ENCODE measurements at regions not wholly inside any gene's neighbourhood (a gene's known extent, or its start where the extent isn't known, plus 50 kb on each side); places are given as distances from the start of the nearest gene placed in this dataset.

- H3K9me2 ChIP-seq (replicated peaks; ENCODE audit: insufficient read depth, low read length) = no peaks in the 10 kb centered on the region
- no peaks in the 10 kb centered on the region for H3K27me3 ChIP-seq (ENCODE audit: low read length)
- H3K36me3 ChIP-seq (ENCODE audit: low read length) = no peaks in the 10 kb centered on the region
- H3K27ac ChIP-seq (ENCODE audit: low read depth, low read length) = no peak overlapping the region
- H4K20me1 ChIP-seq (ENCODE audit: low read depth, low read length) = no peaks in the 10 kb centered on the region
- no peak overlapping the region for H3K9ac ChIP-seq (ENCODE audit: low read length)
- no peak overlapping the region for H2AFZ ChIP-seq (ENCODE audit: low read depth, low read length, severe bottlenecking)
- TF ChIP-seq EZH2phosphoT487 (conservative IDR thresholded peaks at IDR 0.05; ENCODE audit: low read length) = no peak
- no peak for TF ChIP-seq CTCF (IDR thresholded peaks at IDR 0.05; ENCODE audit: insufficient read depth, low read length, poor library complexity, severe bottlenecking)
- no peaks in the 10 kb centered on the region for H3K9me3 ChIP-seq (ENCODE audit: insufficient read depth, low read length)
- H3K4me2 ChIP-seq (ENCODE audit: low read depth, low read length, poor library complexity, severe bottlenecking) = no peak overlapping the region
- H3K79me2 ChIP-seq (ENCODE audit: insufficient read depth, low read length) = no peaks in the 10 kb centered on the region
- no peak overlapping the region for H3K4me3 ChIP-seq (ENCODE audit: insufficient read depth, low read length, poor library complexity, severe bottlenecking)
- no peaks in the 10 kb centered on the region for H3F3A ChIP-seq (ENCODE audit: insufficient read depth)
Observed at GRCh38 chr9:90385146-90385545, 257.5 kb downstream of the DIRAS2 start.

GRCh38 chr9:90393365-90394152 is 249.1 kb downstream of the DIRAS2 start:
- Histone ChIP-seq H4K20me1 (ENCODE audit: low read depth, low read length) (no peaks in the 10 kb centered on the region), H3K4me2 (ENCODE audit: low read depth, low read length, poor library complexity, severe bottlenecking) (no peak overlapping the region), H3K9ac (ENCODE audit: low read length) (no peak overlapping the region), H3K79me2 (ENCODE audit: insufficient read depth, low read length) (no peaks in the 10 kb centered on the region), H3F3A (ENCODE audit: insufficient read depth) (no peaks in the 10 kb centered on the region), H2AFZ (ENCODE audit: low read depth, low read length, severe bottlenecking) (no peak overlapping the region), H3K27ac (ENCODE audit: low read depth, low read length) (no peak overlapping the region), H3K9me2 (replicated peaks; ENCODE audit: insufficient read depth, low read length) (no peaks in the 10 kb centered on the region), H3K27me3 (ENCODE audit: low read length) (no peaks in the 10 kb centered on the region), H3K36me3 (ENCODE audit: low read length) (no peaks in the 10 kb centered on the region), H3K9me3 (ENCODE audit: insufficient read depth, low read length) (no peaks in the 10 kb centered on the region), H3K4me3 (ENCODE audit: insufficient read depth, low read length, poor library complexity, severe bottlenecking) (no peak overlapping the region)
- TF ChIP-seq CTCF (IDR thresholded peaks at IDR 0.05; ENCODE audit: insufficient read depth, low read length, poor library complexity, severe bottlenecking) (no peak), EZH2phosphoT487 (conservative IDR thresholded peaks at IDR 0.05; ENCODE audit: low read length) (no peak)

- Histone ChIP-seq H3K79me2 (ENCODE audit: insufficient read depth, low read length) (no peaks in the 10 kb centered on the region), H3K27me3 (ENCODE audit: low read length) (no peaks in the 10 kb centered on the region), H3K4me2 (ENCODE audit: low read depth, low read length, poor library complexity, severe bottlenecking) (no peak overlapping the region), H3F3A (ENCODE audit: insufficient read depth) (no peaks in the 10 kb centered on the region), H3K9me2 (replicated peaks; ENCODE audit: insufficient read depth, low read length) (no peaks in the 10 kb centered on the region), H3K4me3 (ENCODE audit: insufficient read depth, low read length, poor library complexity, severe bottlenecking) (no peak overlapping the region), H3K27ac (ENCODE audit: low read depth, low read length) (no peak overlapping the region), H2AFZ (ENCODE audit: low read depth, low read length, severe bottlenecking) (no peak overlapping the region), H4K20me1 (ENCODE audit: low read depth, low read length) (no peaks in the 10 kb centered on the region), H3K9me3 (ENCODE audit: insufficient read depth, low read length) (no peaks in the 10 kb centered on the region), H3K36me3 (ENCODE audit: low read length) (no peaks in the 10 kb centered on the region), H3K9ac (ENCODE audit: low read length) (no peak overlapping the region)
- no peak for TF ChIP-seq CTCF (IDR thresholded peaks at IDR 0.05; ENCODE audit: insufficient read depth, low read length, poor library complexity, severe bottlenecking)
- TF ChIP-seq EZH2phosphoT487 (conservative IDR thresholded peaks at IDR 0.05; ENCODE audit: low read length) = no peak
Observed at GRCh38 chr9:90394871-90395270, 247.8 kb downstream of the DIRAS2 start.

Measured in SU-DHL-6 (cell line).